B cell (primary cell): ENCODE measurements at regions not wholly inside any gene's neighbourhood (a gene's known extent, or its start where the extent isn't known, plus 50 kb on each side); places are given as distances from the start of the nearest gene placed in this dataset.

Experiments used
- ATAC-seq: fragments of 200-7000 bp; cut with Tn5 transposase; one replicate; pipeline ENCODE4 v1.10.0; 2021; ENCODE audit warnings: low read depth, mild to moderate bottlenecking, moderate number of reproducible peaks, moderate library complexity
- CTCF ChIA-PET: fragments of 350-600 bp; sonication (Branson Sonifier 250); formaldehyde crosslinking; loops from one replicate; lab custom pipeline; 2021; ENCODE audit warnings: antibody characterized with exemption, inconsistent platforms; lab: Charles Lee
- POLR2A ChIA-PET: fragments of 350-600 bp; sonication (Branson Sonifier 250); formaldehyde crosslinking; loops from one replicate; lab custom pipeline; 2021; ENCODE audit warnings: antibody characterized with exemption; lab: Charles Lee
- DNase-seq: peaks from one replicate; pipeline ENCODE4 v3.0.0; 2013
- H2AFZ ChIP-seq: 2 replicates; pipeline ENCODE4 v1.6.1; 2012; ENCODE audit warnings: mild to moderate bottlenecking, low read depth, low read length; ENCODE audit not compliant: insufficient read depth, poor library complexity, severe bottlenecking
- H3K27ac ChIP-seq, 2 donors: 1 replicate in 1 of 2; 2 replicates in 1 of 2; pipeline ENCODE4 v1.5.1; 2012 to 2013; ENCODE audit warnings: low read length in 2 of 2, mild to moderate bottlenecking in 2 of 2, moderate library complexity in 1 of 2
- H3K27me3 ChIP-seq, 4 experiments: fragments of 200-600 bp in 1 of 4; sonication (generic) in 1 of 4; replicated peaks in 1 of 4; 1 replicate in 2 of 4; 2 replicates in 2 of 4; pipeline versions ENCODE4 v1.6.1 to v1.7.0; 2013 to 2016; ENCODE audit warnings: low read length in 3 of 4, mild to moderate bottlenecking in 2 of 4, mixed read lengths in 1 of 4, moderate library complexity in 1 of 4; ENCODE audit not compliant: insufficient read depth in 4 of 4, control insufficient read depth in 3 of 4; ENCODE audit errors: control extremely low read depth in 1 of 4
- H3K36me3 ChIP-seq, 2 experiments: replicated peaks in 1 of 2; 1 replicate in 1 of 2; 2 replicates in 1 of 2; pipeline versions ENCODE4 v1.6.1 to v1.7.1; 2013; ENCODE audit warnings: low read length in 1 of 2; ENCODE audit not compliant: insufficient read depth in 2 of 2, control insufficient read depth in 1 of 2; ENCODE audit errors: control extremely low read depth in 1 of 2, extremely low read depth in 1 of 2
- H3K4me1 ChIP-seq, 2 donors: fragments of 200-600 bp in 1 of 2; sonication (generic) in 1 of 2; 1 replicate in 1 of 2; 2 replicates in 1 of 2; pipeline versions ENCODE4 v1.5.1 to v1.6.1; 2013 to 2017; ENCODE audit warnings: low read length in 2 of 2; ENCODE audit not compliant: control insufficient read depth in 2 of 2, insufficient read depth in 2 of 2
- H3K4me2 ChIP-seq: replicated peaks from 2 replicates; pipeline ENCODE3; 2012; ENCODE audit warnings: mild to moderate bottlenecking, low read depth, low read length; ENCODE audit not compliant: poor library complexity, severe bottlenecking
- H3K4me3 ChIP-seq, 5 experiments: fragments of 200-600 bp in 1 of 5; sonication (generic) in 1 of 5; 1 replicate in 3 of 5; 2 replicates in 2 of 5; pipeline versions ENCODE4 v1.5.1 to v1.7.0; 2011 to 2016; ENCODE audit warnings: low read length in 4 of 5, mild to moderate bottlenecking in 4 of 5, low read depth in 2 of 5, control low read depth in 1 of 5, moderate library complexity in 1 of 5; ENCODE audit not compliant: insufficient read depth in 1 of 5; ENCODE audit errors: control extremely low read depth in 1 of 5, extremely low read depth in 1 of 5
- H3K79me2 ChIP-seq: fragments of 200-600 bp; sonication (generic); one replicate; pipeline ENCODE4 v1.6.0; 2016; ENCODE audit warnings: low read length; ENCODE audit not compliant: control insufficient read depth, insufficient read depth
- H3K9ac ChIP-seq: fragments of 200-600 bp; sonication (generic); 2 replicates; pipeline ENCODE4 v1.6.1; 2017; ENCODE audit warnings: mild to moderate bottlenecking, low read length, moderate library complexity
- H3K9me3 ChIP-seq, 3 donors: one replicate each; pipeline versions ENCODE4 v1.6.1 to v1.7.1; 2013; ENCODE audit warnings: low read length in 2 of 3; ENCODE audit not compliant: control insufficient read depth in 2 of 3, insufficient read depth in 1 of 3; ENCODE audit errors: control extremely low read depth in 1 of 3
- H4K20me1 ChIP-seq: 2 replicates; pipeline ENCODE4 v1.6.0; 2012; ENCODE audit warnings: mild to moderate bottlenecking, low read length; ENCODE audit not compliant: insufficient read depth, control insufficient read depth, poor library complexity, severe bottlenecking
- H3K27ac Mint-ChIP-seq: one replicate; pipeline ENCODE4 v1.8.0; 2021; ENCODE audit warnings: mixed read lengths
- H3K27me3 Mint-ChIP-seq: one replicate; pipeline ENCODE4 v1.8.0; 2021; ENCODE audit warnings: mixed read lengths
- H3K4me1 Mint-ChIP-seq: one replicate; pipeline ENCODE4 v1.8.0; 2021; ENCODE audit warnings: mixed read lengths
- H3K4me3 Mint-ChIP-seq: one replicate; pipeline ENCODE4 v1.8.0; 2021; ENCODE audit warnings: mixed read lengths
- H3K9me3 Mint-ChIP-seq: one replicate; pipeline ENCODE4 v1.8.0; 2022; ENCODE audit warnings: mixed read lengths; ENCODE audit not compliant: insufficient read depth
- EZH2 ChIP-seq: IDR thresholded peaks from 2 replicates; pipeline ENCODE4 v1.6.1; 2012; ENCODE audit warnings: borderline replicate concordance, low read depth, mild to moderate bottlenecking, moderate library complexity, low read length; ENCODE audit not compliant: insufficient read depth, poor library complexity, severe bottlenecking
- WGBS: methylation state at CpG from one replicate; pipeline ENCODE4 v1.1.5; 2013; ENCODE audit warnings: missing lambda C conversion rate; ENCODE audit not compliant: insufficient coverage; 5-methylcytosine and 5-hydroxymethylcytosine counted together
- intact Hi-C: fragments of 100-400 bp; cut with micrococcal nuclease; formaldehyde crosslinking; loops from one replicate; pipeline ENCODE4 v1.10.0; 2022
- TF ChIP-seq, protein P1 (sequence below): fragments of 200-600 bp; IDR thresholded peaks from one replicate; pipeline ENCODE4 v1.8.0; 2022; ENCODE audit warnings: antibody characterized with exemption, mild to moderate bottlenecking

GRCh38 chr3:117818592-117818991, 1109.0 kb downstream of the TUSC7 start:
- DNase-seq = no peak
- peaks cover 0 to 1% (median 0%) of the 10 kb centered on the region in 3 donors for H3K9me3 ChIP-seq
- H3K4me1 ChIP-seq = no peaks in the 10 kb centered on the region
- H3K4me2 ChIP-seq = no peak overlapping the region
- H3K9me3 Mint-ChIP-seq = no peaks in the 10 kb centered on the region
- no peaks in the 10 kb centered on the region for H3K79me2 ChIP-seq
- TF ChIP-seq, protein P1, sequence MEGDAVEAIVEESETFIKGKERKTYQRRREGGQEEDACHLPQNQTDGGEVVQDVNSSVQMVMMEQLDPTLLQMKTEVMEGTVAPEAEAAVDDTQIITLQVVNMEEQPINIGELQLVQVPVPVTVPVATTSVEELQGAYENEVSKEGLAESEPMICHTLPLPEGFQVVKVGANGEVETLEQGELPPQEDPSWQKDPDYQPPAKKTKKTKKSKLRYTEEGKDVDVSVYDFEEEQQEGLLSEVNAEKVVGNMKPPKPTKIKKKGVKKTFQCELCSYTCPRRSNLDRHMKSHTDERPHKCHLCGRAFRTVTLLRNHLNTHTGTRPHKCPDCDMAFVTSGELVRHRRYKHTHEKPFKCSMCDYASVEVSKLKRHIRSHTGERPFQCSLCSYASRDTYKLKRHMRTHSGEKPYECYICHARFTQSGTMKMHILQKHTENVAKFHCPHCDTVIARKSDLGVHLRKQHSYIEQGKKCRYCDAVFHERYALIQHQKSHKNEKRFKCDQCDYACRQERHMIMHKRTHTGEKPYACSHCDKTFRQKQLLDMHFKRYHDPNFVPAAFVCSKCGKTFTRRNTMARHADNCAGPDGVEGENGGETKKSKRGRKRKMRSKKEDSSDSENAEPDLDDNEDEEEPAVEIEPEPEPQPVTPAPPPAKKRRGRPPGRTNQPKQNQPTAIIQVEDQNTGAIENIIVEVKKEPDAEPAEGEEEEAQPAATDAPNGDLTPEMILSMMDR = no peak
- no peak for TF ChIP-seq EZH2
- no peak overlapping the region for H3K4me3 ChIP-seq
- intact Hi-C loops = no loop called here
- no peak for ATAC-seq
- no peak overlapping the region for H3K4me3 Mint-ChIP-seq
- no peaks in the 10 kb centered on the region for H3K4me1 Mint-ChIP-seq
- WGBS = no CpG with 5 or more reads among the region's 1 CpG
- no peak overlapping the region for H2AFZ ChIP-seq
- POLR2A ChIA-PET = no interaction called here
- H3K27me3 ChIP-seq = no peaks in the 10 kb centered on the region
- H3K36me3 ChIP-seq = no peaks in the 10 kb centered on the region
- H3K27me3 Mint-ChIP-seq = no peaks in the 10 kb centered on the region
- H4K20me1 ChIP-seq = no peaks in the 10 kb centered on the region
- CTCF ChIA-PET = no interaction called here
- H3K9ac ChIP-seq = no peak overlapping the region
- H3K27ac ChIP-seq = no peak overlapping the region
- no peak overlapping the region for H3K27ac Mint-ChIP-seq

DNA sequence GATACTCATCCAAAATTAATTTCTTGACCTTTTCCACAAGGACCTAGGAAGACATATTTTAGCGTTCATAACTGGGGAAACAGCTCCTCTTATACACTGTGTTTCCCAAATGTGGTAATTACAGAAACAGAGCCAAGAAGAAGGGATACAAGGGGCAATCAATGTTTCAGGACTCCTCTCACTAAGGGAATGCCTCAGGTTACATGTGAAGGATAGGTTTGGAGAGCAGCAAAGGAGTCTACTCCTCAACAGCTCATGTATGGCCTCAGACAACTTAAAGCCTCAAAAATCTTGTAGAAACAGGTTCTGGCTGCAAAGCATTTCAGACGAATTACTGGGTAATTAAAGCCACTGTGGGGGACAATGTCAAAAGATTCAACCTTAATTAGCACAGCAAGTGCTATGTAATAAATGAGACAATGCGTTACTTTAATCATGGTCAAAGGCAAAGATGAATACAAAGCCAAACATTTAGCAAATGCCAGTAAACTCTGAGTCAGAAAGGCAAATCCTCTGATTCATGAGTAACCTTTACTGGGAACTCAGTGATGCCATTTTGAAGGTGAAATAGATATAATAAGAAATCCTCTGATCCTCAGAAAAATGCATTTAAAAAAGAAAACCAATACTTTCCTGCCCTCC, 1111.2 kb downstream of the TUSC7 start:
- no peak for TF ChIP-seq EZH2
- TF ChIP-seq, protein P1 = no peak
- Mint-ChIP-seq H3K9me3 (no peaks in the 10 kb centered on the region), H3K27ac (no peak overlapping the region), H3K27me3 (no peaks in the 10 kb centered on the region), H3K4me1 (no peaks in the 10 kb centered on the region), H3K4me3 (no peak overlapping the region)
- Histone ChIP-seq H3K4me3 (no peak overlapping the region), H3K36me3 (no peaks in the 10 kb centered on the region), H3K79me2 (no peaks in the 10 kb centered on the region), H3K27ac (no peak overlapping the region), H3K27me3 (no peaks in the 10 kb centered on the region), H4K20me1 (no peaks in the 10 kb centered on the region), H2AFZ (no peak overlapping the region), H3K4me2 (no peak overlapping the region), H3K4me1 (no peaks in the 10 kb centered on the region), H3K9ac (no peak overlapping the region), H3K9me3 (peaks cover 0 to 1% (median 0%) of the 10 kb centered on the region in 3 donors)
- ChIA-PET POLR2A (no interaction called here), CTCF (no interaction called here)
- intact Hi-C loops = no loop called here
- ATAC-seq (no peak), DNase-seq (no peak)
- WGBS = no CpG with 5 or more reads among the region's 3 CpGs
